ENCODE measurements at regions not wholly inside any gene's neighbourhood (a gene's known extent, or its start where the extent isn't known, plus 50 kb on each side); places are given as distances from the start of the nearest gene placed in this dataset.

DNA sequence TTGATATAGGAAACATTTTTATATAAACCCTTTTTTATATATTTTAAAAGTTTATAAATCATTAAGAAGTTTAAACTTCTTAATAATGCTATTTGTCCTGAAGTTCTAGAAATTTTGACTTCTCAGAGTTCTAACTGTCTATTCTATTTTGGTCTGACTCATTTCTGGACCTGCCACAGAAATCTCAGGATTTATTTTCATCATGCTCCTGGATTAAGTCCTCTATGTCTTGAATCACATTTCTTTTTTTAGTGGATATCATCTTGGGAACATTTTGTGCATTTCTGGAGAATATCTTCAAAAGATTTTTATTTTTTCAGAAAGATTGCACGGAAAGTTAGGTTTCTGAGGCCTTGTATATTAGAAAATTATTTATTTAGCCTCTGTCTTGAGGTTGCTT, 289.1 kb downstream of the NDFIP2 start:
- Histone ChIP-seq H3K4me3 (ENCODE audit: low read length) (no peak overlapping the region), H3K27ac (ENCODE audit: low read length) (no peak overlapping the region), H3K27me3 (ENCODE audit: control insufficient read depth, insufficient read depth) (no peaks in the 10 kb centered on the region), H3K4me1 (ENCODE audit: control insufficient read depth, insufficient read depth, low read length) (no peaks in the 10 kb centered on the region), H3K9me3 (ENCODE audit: control insufficient read depth, low read length) (no peaks in the 10 kb centered on the region)
- ATAC-seq: no peak
- no peak for DNase-seq
- WGBS: 84% methylated on average over 1 of the region's 1 CpG
- intact Hi-C loops (cut with DNase I): loop anchor here in 2 of 4 donors (10.0 kb wide), 1 partner anchor 575 kb away; the partner anchor contains the start of gene SPRY2 (in 2 of the 2)

DNA sequence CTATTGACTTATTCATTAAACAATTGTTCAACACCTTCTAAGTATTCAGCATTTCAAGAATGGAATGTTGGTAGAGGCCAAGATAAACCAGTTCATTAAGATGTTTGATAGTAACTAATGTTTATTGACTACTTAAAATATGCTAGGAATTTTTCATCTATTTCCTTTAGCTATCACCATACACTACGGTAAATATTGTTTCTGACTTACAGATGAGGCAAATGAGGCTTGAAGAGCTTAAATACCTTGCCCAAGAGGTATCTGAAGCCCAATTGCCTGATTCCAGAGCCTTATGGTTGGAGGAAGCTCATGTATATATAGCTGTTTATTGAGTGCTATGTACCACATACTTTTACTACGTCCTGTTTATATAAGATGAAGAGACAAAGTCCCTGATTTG, 286.2 kb downstream of the NDFIP2 start:
- DNase-seq: no peak
- WGBS: 62% methylated on average over 2 of the region's 2 CpGs
- Histone ChIP-seq H3K4me3 (ENCODE audit: low read length) (no peak overlapping the region), H3K27ac (ENCODE audit: low read length) (no peak overlapping the region), H3K9me3 (ENCODE audit: control insufficient read depth, low read length) (no peaks in the 10 kb centered on the region), H3K4me1 (ENCODE audit: control insufficient read depth, insufficient read depth, low read length) (no peaks in the 10 kb centered on the region), H3K27me3 (ENCODE audit: control insufficient read depth, insufficient read depth) (no peaks in the 10 kb centered on the region)
- intact Hi-C loops (cut with DNase I): no loop called here
- no peak for ATAC-seq

DNA sequence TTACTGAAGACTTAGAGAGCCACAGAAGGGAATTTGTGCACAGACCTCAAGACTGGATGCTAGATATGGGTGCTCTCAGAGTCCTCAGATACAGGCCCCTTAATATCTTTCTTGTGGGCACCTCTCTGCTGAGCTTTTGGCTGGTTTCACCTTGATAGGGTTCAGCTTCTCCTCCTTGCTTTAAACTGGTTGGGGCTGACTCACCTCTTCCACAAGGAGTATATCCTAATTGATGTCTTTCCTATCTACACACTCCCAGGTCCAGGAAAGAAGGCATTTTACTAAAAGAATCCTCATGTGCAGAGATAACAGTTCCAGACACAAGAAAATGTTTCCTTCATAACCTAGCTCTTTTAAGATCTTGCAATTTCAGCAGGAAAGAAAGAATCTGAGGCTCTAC, 284.4 kb downstream of the NDFIP2 start:
- Histone ChIP-seq H3K9me3 (ENCODE audit: control insufficient read depth, low read length) (no peaks in the 10 kb centered on the region), H3K4me3 (ENCODE audit: low read length) (no peak overlapping the region), H3K4me1 (ENCODE audit: control insufficient read depth, insufficient read depth, low read length) (no peaks in the 10 kb centered on the region), H3K27me3 (ENCODE audit: control insufficient read depth, insufficient read depth) (no peaks in the 10 kb centered on the region), H3K27ac (ENCODE audit: low read length) (no peak overlapping the region)
- DNase-seq (no peak), ATAC-seq (no peak)
- intact Hi-C loops (cut with DNase I): no loop called here

DNA sequence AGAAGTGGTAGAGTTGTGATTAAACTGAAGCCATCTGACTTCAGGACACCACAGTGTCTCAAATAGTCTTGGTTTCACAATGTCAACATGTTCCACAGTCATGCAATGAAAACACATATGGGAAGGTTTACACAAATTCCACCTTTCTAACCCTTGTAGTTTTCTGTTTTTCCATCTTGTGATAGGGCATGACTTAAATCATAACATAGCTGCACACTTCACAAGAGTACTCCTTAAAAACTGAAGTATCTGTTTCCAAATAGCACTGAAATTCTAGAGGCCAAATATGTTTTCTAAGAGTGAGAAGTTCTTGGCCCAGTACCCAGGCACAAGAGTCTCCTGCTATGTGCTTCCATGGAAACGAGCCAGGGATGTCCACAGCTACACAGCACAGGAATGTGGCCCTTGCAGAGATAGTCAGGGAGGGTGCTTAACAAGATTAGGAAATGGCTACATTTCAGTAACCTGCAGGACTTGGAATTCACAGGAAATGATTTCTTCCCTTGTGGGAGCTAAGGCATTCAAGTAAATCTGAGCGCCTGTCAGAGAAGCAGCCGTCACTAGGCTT, 269.1 kb downstream of the NDFIP2 start:
- Histone ChIP-seq H3K27ac (ENCODE audit: low read length) (no peak overlapping the region), H3K4me3 (ENCODE audit: low read length) (no peak overlapping the region), H3K9me3 (ENCODE audit: control insufficient read depth, low read length) (no peaks in the 10 kb centered on the region), H3K27me3 (ENCODE audit: control insufficient read depth, insufficient read depth) (no peaks in the 10 kb centered on the region), H3K4me1 (ENCODE audit: control insufficient read depth, insufficient read depth, low read length) (no peaks in the 10 kb centered on the region)
- 13% methylated on average over 3 of the region's 3 CpGs for WGBS
- ATAC-seq: peak; percentile 96 to 97
- DNase-seq: peak; percentile 43 to 77 (median 66)
- intact Hi-C loops (cut with DNase I): no loop called here

DNA sequence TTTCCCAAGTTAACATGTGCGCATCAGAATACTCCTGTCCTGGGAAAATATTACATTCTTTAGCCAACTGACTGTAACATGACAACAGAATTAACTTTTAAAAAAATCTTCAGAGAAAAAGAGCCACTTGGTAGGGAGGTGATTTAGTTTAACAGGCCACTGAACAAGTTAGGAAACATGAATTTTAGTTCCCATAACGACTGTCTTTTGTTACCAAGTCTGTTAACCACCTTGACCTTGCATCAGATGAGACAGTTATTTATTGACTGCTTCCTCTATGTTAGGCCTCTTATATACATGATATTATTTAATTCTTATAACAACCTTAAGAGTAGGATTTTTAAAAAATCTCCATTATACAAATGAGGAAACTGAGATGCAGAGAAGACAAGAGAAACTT, 268.6 kb downstream of the NDFIP2 start:
- Histone ChIP-seq H3K27ac (ENCODE audit: low read length) (no peak overlapping the region), H3K27me3 (ENCODE audit: control insufficient read depth, insufficient read depth) (no peaks in the 10 kb centered on the region), H3K4me1 (ENCODE audit: control insufficient read depth, insufficient read depth, low read length) (no peaks in the 10 kb centered on the region), H3K9me3 (ENCODE audit: control insufficient read depth, low read length) (no peaks in the 10 kb centered on the region), H3K4me3 (ENCODE audit: low read length) (no peak overlapping the region)
- intact Hi-C loops (cut with DNase I): no loop called here
- ATAC-seq (no peak), DNase-seq (no peak)
- WGBS: 77% methylated on average over 2 of the region's 2 CpGs

DNA sequence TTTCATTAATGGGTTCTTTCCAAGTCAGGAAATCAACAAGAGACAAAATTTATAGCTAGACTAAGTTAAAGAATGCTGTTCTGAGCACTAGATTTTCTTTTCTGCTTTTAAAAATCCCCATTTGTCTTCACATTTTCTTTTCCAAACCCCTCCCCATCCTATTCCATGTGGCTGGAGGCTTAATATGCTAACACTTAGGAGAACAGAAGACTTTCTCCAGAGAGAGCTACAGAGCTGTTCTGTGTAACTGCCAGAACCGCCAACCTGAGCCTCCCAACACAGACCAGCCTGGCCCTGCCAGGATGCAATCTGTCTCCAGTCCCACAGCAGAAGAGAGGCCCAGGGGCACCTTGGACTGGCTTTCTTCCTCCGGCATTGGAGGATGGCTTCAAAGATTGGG, 264.1 kb downstream of the NDFIP2 start:
- no peaks in the 10 kb centered on the region for H3K27me3 ChIP-seq (ENCODE audit: control insufficient read depth, insufficient read depth)
- H3K27ac ChIP-seq (ENCODE audit: low read length): no peak overlapping the region
- ATAC-seq: no peak
- intact Hi-C loops (cut with DNase I): no loop called here
- 49% methylated on average over 2 of the region's 2 CpGs for WGBS
- H3K4me3 ChIP-seq (ENCODE audit: low read length): no peak overlapping the region
- H3K9me3 ChIP-seq (ENCODE audit: control insufficient read depth, low read length): no peaks in the 10 kb centered on the region
- DNase-seq: peak in 1 of 3 donors; percentile 42
- H3K4me1 ChIP-seq (ENCODE audit: control insufficient read depth, insufficient read depth, low read length): no peaks in the 10 kb centered on the region

DNA sequence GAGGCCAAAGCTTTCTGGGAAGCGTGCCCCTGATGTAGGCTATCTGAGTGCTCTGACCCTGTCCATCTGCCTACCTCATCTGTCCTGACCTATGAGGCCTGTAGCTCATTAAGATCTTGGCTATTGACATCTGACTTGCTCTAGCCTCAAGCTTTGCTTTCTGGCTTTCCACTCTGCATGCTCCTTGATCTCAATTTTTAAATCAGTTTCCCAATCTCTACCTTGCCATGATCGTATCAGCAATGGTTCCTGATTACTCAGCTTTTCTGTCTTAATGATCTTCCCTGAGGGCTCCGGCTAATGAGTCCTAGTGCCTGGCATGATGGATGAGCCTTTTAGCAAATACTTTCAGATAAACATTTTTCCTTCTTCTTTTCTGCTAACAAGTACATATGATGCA, 262.0 kb downstream of the NDFIP2 start:
- Histone ChIP-seq H3K9me3 (ENCODE audit: control insufficient read depth, low read length) (no peaks in the 10 kb centered on the region), H3K4me1 (ENCODE audit: control insufficient read depth, insufficient read depth, low read length) (no peaks in the 10 kb centered on the region)
- ATAC-seq: no peak

DNA sequence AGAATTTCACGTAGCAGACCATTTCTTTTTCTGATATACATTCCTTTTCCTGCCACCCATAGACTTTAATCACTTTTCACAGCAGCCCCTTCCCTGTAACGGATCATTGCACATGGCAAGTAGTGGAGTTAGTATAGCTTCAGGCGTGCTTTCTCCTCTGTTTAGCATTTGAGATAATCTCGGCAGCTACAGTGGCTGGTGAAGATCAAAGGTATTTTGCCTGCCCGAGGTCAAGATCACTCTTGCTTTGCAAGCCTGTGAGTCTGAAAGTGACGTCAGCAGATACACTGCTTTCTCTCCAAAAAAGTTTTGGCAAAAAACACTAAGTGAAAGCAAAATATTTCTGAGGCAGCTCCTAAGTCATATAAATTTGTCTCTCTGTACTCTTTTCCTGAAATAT, 260.0 kb downstream of the NDFIP2 start:
- no peaks in the 10 kb centered on the region for H3K9me3 ChIP-seq (ENCODE audit: control insufficient read depth, low read length)
- no peaks in the 10 kb centered on the region for H3K27me3 ChIP-seq (ENCODE audit: control insufficient read depth, insufficient read depth)
- no peak overlapping the region for H3K4me3 ChIP-seq (ENCODE audit: low read length)
- 17% methylated on average over 6 of the region's 6 CpGs for WGBS
- intact Hi-C loops (cut with DNase I): no loop called here
- no peaks in the 10 kb centered on the region for H3K4me1 ChIP-seq (ENCODE audit: control insufficient read depth, insufficient read depth, low read length)
- DNase-seq (no peak), ATAC-seq (peak; percentile 44 to 65)
- H3K27ac ChIP-seq (ENCODE audit: low read length): no peak overlapping the region

More for the DNA sequence above, 262.0 kb downstream of the NDFIP2 start:
- H3K27me3 ChIP-seq (ENCODE audit: control insufficient read depth, insufficient read depth): no peaks in the 10 kb centered on the region
- WGBS: 81% methylated on average over 3 of the region's 3 CpGs
- intact Hi-C loops (cut with DNase I): no loop called here
- no peak for DNase-seq
- H3K4me3 ChIP-seq (ENCODE audit: low read length): no peak overlapping the region
- H3K27ac ChIP-seq (ENCODE audit: low read length): no peak overlapping the region

DNA sequence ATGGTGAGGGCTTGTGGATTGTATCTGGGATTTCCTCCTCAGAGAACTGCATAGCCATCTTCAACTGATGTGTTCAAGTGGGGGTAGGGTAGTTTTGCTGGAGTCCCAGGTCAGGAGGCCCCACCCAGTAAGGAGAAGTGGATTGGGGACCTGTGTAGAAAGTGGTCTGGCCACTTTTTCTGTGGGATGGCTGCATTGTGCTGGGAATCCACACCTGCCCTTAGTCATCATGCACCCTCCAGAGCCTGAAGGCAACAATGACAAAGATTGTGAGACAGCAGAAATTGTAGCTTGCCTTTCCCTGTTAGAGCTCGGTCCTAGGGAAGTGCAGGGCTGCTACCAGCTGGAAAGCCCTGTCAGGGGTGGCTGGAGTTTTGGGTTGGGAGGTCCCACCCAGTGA, 255.4 kb downstream of the NDFIP2 start:
- no peak overlapping the region for H3K4me3 ChIP-seq (ENCODE audit: low read length)
- ATAC-seq (no peak), DNase-seq (no peak)
- no peaks in the 10 kb centered on the region for H3K9me3 ChIP-seq (ENCODE audit: control insufficient read depth, low read length)
- H3K4me1 ChIP-seq (ENCODE audit: control insufficient read depth, insufficient read depth, low read length): no peaks in the 10 kb centered on the region
- WGBS: 86% methylated on average over 1 of the region's 1 CpG
- no peaks in the 10 kb centered on the region for H3K27me3 ChIP-seq (ENCODE audit: control insufficient read depth, insufficient read depth)
- H3K27ac ChIP-seq (ENCODE audit: low read length): no peak overlapping the region
- intact Hi-C loops (cut with DNase I): no loop called here

DNA sequence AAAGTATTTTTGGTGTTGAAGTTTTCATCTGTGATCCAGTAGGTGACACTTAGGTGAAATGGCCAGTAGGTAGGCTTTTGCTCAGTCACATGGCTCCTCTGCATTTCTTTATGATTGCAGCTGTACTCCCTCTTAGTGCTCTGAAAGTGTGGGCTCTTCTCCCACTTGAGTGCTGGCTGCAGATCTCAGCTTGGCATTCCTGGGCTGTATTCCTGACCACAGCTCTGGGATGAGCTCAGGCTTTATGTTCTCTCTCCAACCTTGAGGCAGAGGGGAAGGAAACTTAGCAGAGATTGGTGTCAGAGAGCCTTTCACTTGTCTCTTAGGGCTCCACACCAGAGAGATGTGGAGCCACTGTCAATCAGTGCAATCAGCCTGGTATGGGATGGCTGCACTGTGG, 254.3 kb downstream of the NDFIP2 start:
- no peak overlapping the region for H3K4me3 ChIP-seq (ENCODE audit: low read length)
- intact Hi-C loops (cut with DNase I): no loop called here
- H3K27me3 ChIP-seq (ENCODE audit: control insufficient read depth, insufficient read depth): no peaks in the 10 kb centered on the region
- DNase-seq (no peak), ATAC-seq (peak in 1 of 2 donors; percentile 41)
- H3K4me1 ChIP-seq (ENCODE audit: control insufficient read depth, insufficient read depth, low read length): no peaks in the 10 kb centered on the region
- no peak overlapping the region for H3K27ac ChIP-seq (ENCODE audit: low read length)
- H3K9me3 ChIP-seq (ENCODE audit: control insufficient read depth, low read length): no peaks in the 10 kb centered on the region

DNA sequence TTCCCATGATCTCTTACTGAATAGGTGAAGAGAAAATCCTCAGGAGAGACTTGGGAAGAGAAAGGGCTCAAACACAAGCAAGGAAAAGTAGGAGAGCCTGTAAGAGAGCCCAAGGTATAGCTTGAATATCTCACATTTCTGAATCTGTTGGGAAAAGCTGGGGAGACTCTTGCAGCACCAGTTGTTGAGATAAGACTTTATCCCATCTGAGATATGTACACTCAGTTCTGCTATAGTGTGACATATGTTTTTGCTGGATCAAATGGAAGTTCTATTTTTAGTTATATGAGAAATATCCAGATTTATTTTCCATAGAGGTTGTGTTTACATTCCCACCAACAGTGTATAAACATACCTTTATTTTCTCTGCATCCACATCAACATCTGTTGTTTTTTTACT, 246.1 kb downstream of the NDFIP2 start:
- H3K27ac ChIP-seq (ENCODE audit: low read length): no peak overlapping the region
- H3K9me3 ChIP-seq (ENCODE audit: control insufficient read depth, low read length): no peaks in the 10 kb centered on the region
- no peaks in the 10 kb centered on the region for H3K27me3 ChIP-seq (ENCODE audit: control insufficient read depth, insufficient read depth)
- intact Hi-C loops (cut with DNase I): no loop called here
- no peak for DNase-seq
- no peak overlapping the region for H3K4me3 ChIP-seq (ENCODE audit: low read length)
- ATAC-seq: no peak
- no peaks in the 10 kb centered on the region for H3K4me1 ChIP-seq (ENCODE audit: control insufficient read depth, insufficient read depth, low read length)

DNA sequence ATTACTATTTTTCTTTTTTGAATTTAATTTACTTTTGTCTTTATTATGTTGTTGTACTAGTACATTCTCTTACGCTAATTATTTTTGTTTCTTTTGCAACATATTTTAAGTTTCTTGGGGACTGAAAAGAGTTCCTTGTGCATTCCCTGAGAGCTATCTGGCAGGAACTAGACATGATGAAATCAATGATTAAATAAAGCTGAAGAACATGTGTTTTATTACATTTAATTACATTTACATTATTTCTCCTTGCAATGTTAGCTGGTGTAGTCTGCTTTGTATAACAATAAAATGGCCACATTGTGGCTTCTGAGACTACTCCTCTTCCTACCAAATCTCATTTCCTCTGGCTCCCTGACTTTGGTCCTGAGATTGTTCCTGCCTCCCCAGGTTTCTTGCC, 244.9 kb downstream of the NDFIP2 start:
- 69% methylated on average over 1 of the region's 1 CpG for WGBS
- ATAC-seq (no peak), DNase-seq (no peak)
- intact Hi-C loops (cut with DNase I): no loop called here
- no peaks in the 10 kb centered on the region for H3K9me3 ChIP-seq (ENCODE audit: control insufficient read depth, low read length)
- H3K4me3 ChIP-seq (ENCODE audit: low read length): no peak overlapping the region
- no peak overlapping the region for H3K27ac ChIP-seq (ENCODE audit: low read length)
- no peaks in the 10 kb centered on the region for H3K27me3 ChIP-seq (ENCODE audit: control insufficient read depth, insufficient read depth)
- H3K4me1 ChIP-seq (ENCODE audit: control insufficient read depth, insufficient read depth, low read length): no peaks in the 10 kb centered on the region
